H9 (cell line): ENCODE measurements at regions not wholly inside any gene's neighbourhood (a gene's known extent, or its start where the extent isn't known, plus 50 kb on each side); places are given as distances from the start of the nearest gene placed in this dataset.

ENCODE experiments used
- DNase-seq: peaks from one replicate; pipeline ENCODE4 v3.0.0-alpha.2; 2017
- H2AFZ ChIP-seq: one replicate; pipeline ENCODE4 v1.6.1; 2013; ENCODE audit warnings: mild to moderate bottlenecking, low read length, control low read depth, moderate library complexity
- H2AK5ac ChIP-seq: 2 replicates; pipeline ENCODE4 v1.6.1; 2013; ENCODE audit warnings: low read length, control low read depth, mixed read lengths; ENCODE audit not compliant: insufficient read length
- H2BK120ac ChIP-seq: one replicate; pipeline ENCODE4 v1.6.1; 2013; ENCODE audit warnings: low read depth, mild to moderate bottlenecking, low read length, control low read depth, inconsistent platforms; ENCODE audit not compliant: poor library complexity, severe bottlenecking
- H2BK12ac ChIP-seq: 2 replicates; pipeline ENCODE4 v1.6.1; 2013; ENCODE audit warnings: low read length, control low read depth, mixed read lengths, low read depth; ENCODE audit not compliant: insufficient read length
- H2BK15ac ChIP-seq: 2 replicates; pipeline ENCODE4 v1.6.1; 2013; ENCODE audit warnings: low read depth, low read length, control low read depth
- H2BK20ac ChIP-seq: one replicate; pipeline ENCODE4 v1.6.1; 2013; ENCODE audit warnings: low read depth, mild to moderate bottlenecking, low read length, control low read depth, inconsistent platforms; ENCODE audit not compliant: poor library complexity, severe bottlenecking
- H2BK5ac ChIP-seq: 2 replicates; pipeline ENCODE4 v1.6.1; 2013; ENCODE audit warnings: low read length, control low read depth, mixed read lengths; ENCODE audit not compliant: insufficient read length
- H3K14ac ChIP-seq: 2 replicates; pipeline ENCODE4 v1.6.1; 2013; ENCODE audit warnings: low read length, control low read depth; ENCODE audit not compliant: insufficient read depth
- H3K18ac ChIP-seq: 2 replicates; pipeline ENCODE4 v1.6.1; 2013; ENCODE audit warnings: low read depth, mild to moderate bottlenecking, mixed read lengths, low read length, control low read depth; ENCODE audit not compliant: insufficient read length
- H3K23ac ChIP-seq: 2 replicates; pipeline ENCODE4 v1.6.1; 2013; ENCODE audit warnings: low read length, control low read depth, mixed read lengths, low read depth; ENCODE audit not compliant: insufficient read length
- H3K23me2 ChIP-seq: 2 replicates; pipeline ENCODE4 v1.6.1; 2013; ENCODE audit warnings: low read depth, mild to moderate bottlenecking, mixed read lengths, low read length, control low read depth; ENCODE audit not compliant: insufficient read length, poor library complexity, severe bottlenecking
- H3K27ac ChIP-seq: 2 replicates; pipeline ENCODE4 v1.5.1; 2013; ENCODE audit warnings: low read length, control low read depth, mixed read lengths, low read depth; ENCODE audit not compliant: insufficient read length
- H3K27me3 ChIP-seq: 2 replicates; pipeline ENCODE4 v1.6.1; 2013; ENCODE audit warnings: low read length, control low read depth, inconsistent platforms; ENCODE audit not compliant: insufficient read depth
- H3K4ac ChIP-seq: 2 replicates; pipeline ENCODE4 v1.6.1; 2013; ENCODE audit warnings: low read depth, mild to moderate bottlenecking, control low read depth, inconsistent platforms, low read length, moderate library complexity
- H3K4me1 ChIP-seq: 2 replicates; pipeline ENCODE4 v1.6.1; 2013; ENCODE audit warnings: low read length, control low read depth, inconsistent platforms; ENCODE audit not compliant: insufficient read depth
- H3K4me2 ChIP-seq: 2 replicates; pipeline ENCODE4 v1.6.1; 2013; ENCODE audit warnings: low read length, control low read depth, mixed read lengths; ENCODE audit not compliant: insufficient read length, insufficient read depth
- H3K56ac ChIP-seq: 2 replicates; pipeline ENCODE4 v1.6.1; 2013; ENCODE audit warnings: low read depth, mild to moderate bottlenecking, mixed read lengths, low read length, control low read depth; ENCODE audit not compliant: insufficient read length
- H3K79me1 ChIP-seq: 2 replicates; pipeline ENCODE4 v1.6.1; 2013; ENCODE audit warnings: low read depth, mild to moderate bottlenecking, moderate library complexity, low read length, control low read depth, inconsistent platforms; ENCODE audit not compliant: insufficient read depth, poor library complexity, severe bottlenecking
- H3K79me2 ChIP-seq: 2 replicates; pipeline ENCODE4 v1.6.1; 2013; ENCODE audit warnings: low read length, control low read depth, inconsistent platforms; ENCODE audit not compliant: insufficient read depth
- H3K9ac ChIP-seq: 2 replicates; pipeline ENCODE4 v1.6.1; 2013; ENCODE audit warnings: low read length, control low read depth, mixed read lengths; ENCODE audit not compliant: insufficient read length; ENCODE audit errors: extremely low read depth
- H3K9me3 ChIP-seq: one replicate; pipeline ENCODE4 v1.6.1; 2013; ENCODE audit warnings: low read depth, low read length, inconsistent platforms; ENCODE audit not compliant: control insufficient read depth
- H3T11ph ChIP-seq: one replicate; pipeline ENCODE4 v1.6.1; 2013; ENCODE audit warnings: mild to moderate bottlenecking, low read length, control low read depth, inconsistent platforms
- H4K20me1 ChIP-seq: one replicate; pipeline ENCODE4 v1.6.1; 2013; ENCODE audit not compliant: control insufficient read depth, insufficient read length, insufficient read depth
- H4K5ac ChIP-seq: 2 replicates; pipeline ENCODE4 v1.6.1; 2013; ENCODE audit warnings: low read depth, mild to moderate bottlenecking, mixed read lengths, low read length, control low read depth; ENCODE audit not compliant: insufficient read length
- H4K8ac ChIP-seq: replicated peaks from 2 replicates; pipeline ENCODE4 v1.6.1; 2013; ENCODE audit warnings: low read length, control low read depth, mixed read lengths, low read depth; ENCODE audit not compliant: insufficient read length
- H4K91ac ChIP-seq: 2 replicates; pipeline ENCODE4 v1.6.1; 2013; ENCODE audit warnings: low read depth, mild to moderate bottlenecking, moderate library complexity, mixed read lengths, low read length, control low read depth; ENCODE audit not compliant: insufficient read length
- H3K27ac Mint-ChIP-seq, 3 experiments: 2 replicates in 2 of 3; 3 replicates in 1 of 3; pipeline ENCODE4 v1.8.0; 2020 to 2021; ENCODE audit warnings: mixed read lengths in 3 of 3, mild to moderate bottlenecking in 1 of 3, moderate library complexity in 1 of 3
- H3K27me3 Mint-ChIP-seq: 2 replicates; pipeline ENCODE4 v1.8.0; 2021; ENCODE audit warnings: low read depth, mild to moderate bottlenecking, moderate library complexity, mixed read lengths
- H3K36me3 Mint-ChIP-seq, 3 experiments: 2 replicates in 2 of 3; 3 replicates in 1 of 3; pipeline ENCODE4 v1.8.0; 2020 to 2021; ENCODE audit warnings: low read depth in 3 of 3, mixed read lengths in 3 of 3; ENCODE audit not compliant: insufficient read depth in 1 of 3
- H3K4me1 Mint-ChIP-seq, 2 experiments: 2 replicates each; pipeline ENCODE4 v1.8.0; 2020; ENCODE audit warnings: mixed read lengths in 2 of 2
- H3K4me3 Mint-ChIP-seq, 2 experiments: 2 replicates in 1 of 2; 3 replicates in 1 of 2; pipeline ENCODE4 v1.8.0; 2020 to 2021; ENCODE audit warnings: mild to moderate bottlenecking in 2 of 2, mixed read lengths in 2 of 2, moderate library complexity in 1 of 2
- H3K9me3 Mint-ChIP-seq, 2 experiments: 2 replicates in 1 of 2; 3 replicates in 1 of 2; pipeline ENCODE4 v1.8.0; 2020; ENCODE audit warnings: mild to moderate bottlenecking in 2 of 2, mixed read lengths in 2 of 2, moderate library complexity in 1 of 2
- CTCF ChIP-seq: fragments of 200-600 bp; sonication (generic); conservative IDR thresholded peaks from 3 replicates; pipeline ENCODE4 v1.8.0; 2021; ENCODE audit warnings: antibody characterized with exemption, mild to moderate bottlenecking
- WGBS: extraction: QIAGEN DNeasy Blood & Tissue Kit; methylation state at CpG from one replicate; pipeline ENCODE4 v1.1.7; 2013; ENCODE audit warnings: missing lambda C conversion rate, low lambda C conversion rate, mixed read lengths; ENCODE audit not compliant: insufficient read length; ENCODE audit errors: extremely low coverage; 5-methylcytosine and 5-hydroxymethylcytosine counted together

- no CpG with 5 or more reads among the region's 3 CpGs for WGBS
- H3K27ac Mint-ChIP-seq = no peak overlapping the region
- H2AK5ac ChIP-seq = no peak overlapping the region
Observed at GRCh38 chr11:29243616-29244015, 773.2 kb downstream of the KCNA4 start.

More at GRCh38 chr11:29243616-29244015, 773.2 kb downstream of the KCNA4 start:
- no peak for DNase-seq
- Mint-ChIP-seq H3K36me3 (no peaks in the 10 kb centered on the region), H3K4me3 (no peak overlapping the region), H3K9me3 (no peaks in the 10 kb centered on the region), H3K4me1 (no peaks in the 10 kb centered on the region), H3K27me3 (no peaks in the 10 kb centered on the region)
- Histone ChIP-seq H3K18ac (no peak overlapping the region), H2BK12ac (no peak overlapping the region), H2BK120ac (no peak overlapping the region), H3K4ac (no peak overlapping the region), H2BK20ac (no peak overlapping the region), H3K27me3 (no peaks in the 10 kb centered on the region), H2BK5ac (no peak overlapping the region), H3K9ac (no peak overlapping the region), H3K79me1 (no peaks in the 10 kb centered on the region), H3K9me3 (no peaks in the 10 kb centered on the region), H4K20me1 (no peaks in the 10 kb centered on the region), H4K5ac (no peak overlapping the region), H3K4me1 (no peaks in the 10 kb centered on the region), H4K8ac (no peak overlapping the region), H3K79me2 (no peaks in the 10 kb centered on the region), H2AFZ (no peak overlapping the region), H2BK15ac (no peak overlapping the region), H3K23me2 (no peaks in the 10 kb centered on the region), H3K23ac (no peak overlapping the region), H3K27ac (no peak overlapping the region), H4K91ac (no peak overlapping the region), H3K4me2 (no peak overlapping the region), H3T11ph (no peak overlapping the region), H3K56ac (no peak overlapping the region), H3K14ac (no peak overlapping the region)
- TF ChIP-seq CTCF = no peak
